Mesendoderm (in vitro differentiated cells): ENCODE measurements at regions not wholly inside any gene's neighbourhood (a gene's known extent, or its start where the extent isn't known, plus 50 kb on each side); places are given as distances from the start of the nearest gene placed in this dataset.

Source experiments
- DNase-seq: peaks from one replicate; pipeline ENCODE4 v3.0.0; 2013
- H2AK5ac ChIP-seq: 2 replicates; pipeline ENCODE4 v1.6.1; 2013; ENCODE audit warnings: low read length, inconsistent platforms
- H2BK120ac ChIP-seq: 2 replicates; pipeline ENCODE4 v1.6.1; 2013; ENCODE audit warnings: low read depth, mild to moderate bottlenecking, low read length, moderate library complexity, mixed read lengths
- H2BK15ac ChIP-seq: replicated peaks from 2 replicates; pipeline ENCODE4 v1.6.1; 2013; ENCODE audit warnings: low read depth, mild to moderate bottlenecking, moderate library complexity
- H2BK5ac ChIP-seq: 2 replicates; pipeline ENCODE4 v1.6.1; 2013; ENCODE audit warnings: low read length, inconsistent platforms
- H3K18ac ChIP-seq: 2 replicates; pipeline ENCODE4 v1.6.1; 2013; ENCODE audit warnings: mild to moderate bottlenecking, low read length, mixed read lengths
- H3K23ac ChIP-seq: one replicate; pipeline ENCODE4 v1.6.1; 2013; ENCODE audit warnings: low read length
- H3K27ac ChIP-seq: 2 replicates; pipeline ENCODE4 v1.5.1; 2013; ENCODE audit warnings: low read depth, mild to moderate bottlenecking, inconsistent platforms, low read length, moderate library complexity
- H3K27me3 ChIP-seq: 2 replicates; pipeline ENCODE4 v1.6.1; 2013; ENCODE audit warnings: low read length, control low read depth, mild to moderate bottlenecking, inconsistent platforms; ENCODE audit not compliant: insufficient read depth, poor library complexity
- H3K36me3 ChIP-seq: 2 replicates; pipeline ENCODE4 v1.6.1; 2013; ENCODE audit warnings: low read length, inconsistent platforms; ENCODE audit not compliant: control insufficient read depth, insufficient read depth
- H3K4ac ChIP-seq: one replicate; pipeline ENCODE4 v1.6.1; 2013; ENCODE audit warnings: low read depth, mild to moderate bottlenecking, low read length, moderate library complexity
- H3K4me1 ChIP-seq: 2 replicates; pipeline ENCODE4 v1.6.1; 2013; ENCODE audit warnings: low read depth, low read length, inconsistent platforms; ENCODE audit not compliant: control insufficient read depth
- H3K4me2 ChIP-seq: 2 replicates; pipeline ENCODE4 v1.6.1; 2013; ENCODE audit warnings: low read length
- H3K4me3 ChIP-seq: 2 replicates; pipeline ENCODE4 v1.5.1; 2013; ENCODE audit warnings: mild to moderate bottlenecking, low read length
- H3K56ac ChIP-seq: one replicate; pipeline ENCODE4 v1.6.1; 2013; ENCODE audit warnings: low read length
- H3K79me1 ChIP-seq: 2 replicates; pipeline ENCODE4 v1.6.1; 2013; ENCODE audit warnings: low read length, inconsistent platforms
- H3K79me2 ChIP-seq: 2 replicates; pipeline ENCODE4 v1.6.1; 2013; ENCODE audit warnings: mild to moderate bottlenecking, low read length; ENCODE audit not compliant: control insufficient read depth, insufficient read depth
- H3K9ac ChIP-seq: 2 replicates; pipeline ENCODE4 v1.6.1; 2013; ENCODE audit warnings: low read length, inconsistent platforms
- H4K5ac ChIP-seq: one replicate; pipeline ENCODE4 v1.6.1; 2013; ENCODE audit warnings: low read length
- H4K8ac ChIP-seq: one replicate; pipeline ENCODE4 v1.6.1; 2013; ENCODE audit warnings: low read depth, mild to moderate bottlenecking, control low read depth, low read length, moderate library complexity
- WGBS: extraction: QIAGEN DNeasy Blood & Tissue Kit; methylation state at CpG from one replicate; pipeline ENCODE4 v1.1.7; 2013; ENCODE audit warnings: low lambda C conversion rate, missing lambda C conversion rate; ENCODE audit not compliant: insufficient coverage; ENCODE audit errors: extremely low coverage; 5-methylcytosine and 5-hydroxymethylcytosine counted together

- no CpG with 5 or more reads among the region's 12 CpGs for WGBS
- H3K4me1 ChIP-seq = no peaks in the 10 kb centered on the region
Measured at GRCh38 chr16:22734368-22734767, 79.6 kb upstream of the HS3ST2 start.

GRCh38 chr16:22736791-22737190 is 77.2 kb upstream of the HS3ST2 start:
- Histone ChIP-seq H3K79me2 (no peaks in the 10 kb centered on the region), H2BK5ac (no peak overlapping the region), H4K5ac (no peak overlapping the region), H3K4me3 (no peak overlapping the region), H3K4me1 (no peaks in the 10 kb centered on the region), H3K27me3 (no peaks in the 10 kb centered on the region), H3K23ac (no peak overlapping the region), H3K9ac (no peak overlapping the region), H3K36me3 (no peaks in the 10 kb centered on the region), H3K18ac (no peak overlapping the region), H2BK15ac (no peak overlapping the region), H3K4ac (no peak overlapping the region), H2BK120ac (no peak overlapping the region), H3K4me2 (no peak overlapping the region), H3K79me1 (no peaks in the 10 kb centered on the region), H3K27ac (no peak overlapping the region), H4K8ac (no peak overlapping the region), H2AK5ac (no peak overlapping the region), H3K56ac (no peak overlapping the region)
- no peak for DNase-seq
- WGBS = no CpG with 5 or more reads among the region's 1 CpG

More at GRCh38 chr16:22734368-22734767, 79.6 kb upstream of the HS3ST2 start:
- no peak overlapping the region for H3K18ac ChIP-seq
- no peak overlapping the region for H2BK5ac ChIP-seq
- no peak overlapping the region for H3K27ac ChIP-seq
- H3K23ac ChIP-seq = no peak overlapping the region
- no peaks in the 10 kb centered on the region for H3K79me2 ChIP-seq
- H2BK120ac ChIP-seq = no peak overlapping the region
- H3K4me3 ChIP-seq = no peak overlapping the region
- H4K8ac ChIP-seq = no peak overlapping the region
- H2BK15ac ChIP-seq = no peak overlapping the region
- H3K79me1 ChIP-seq = no peaks in the 10 kb centered on the region
- no peak overlapping the region for H3K4me2 ChIP-seq
- no peak overlapping the region for H2AK5ac ChIP-seq
- H3K56ac ChIP-seq = no peak overlapping the region
- H3K27me3 ChIP-seq = no peaks in the 10 kb centered on the region
- DNase-seq = no peak
- no peak overlapping the region for H4K5ac ChIP-seq
- H3K4ac ChIP-seq = no peak overlapping the region
- H3K9ac ChIP-seq = no peak overlapping the region
- no peaks in the 10 kb centered on the region for H3K36me3 ChIP-seq

DNA sequence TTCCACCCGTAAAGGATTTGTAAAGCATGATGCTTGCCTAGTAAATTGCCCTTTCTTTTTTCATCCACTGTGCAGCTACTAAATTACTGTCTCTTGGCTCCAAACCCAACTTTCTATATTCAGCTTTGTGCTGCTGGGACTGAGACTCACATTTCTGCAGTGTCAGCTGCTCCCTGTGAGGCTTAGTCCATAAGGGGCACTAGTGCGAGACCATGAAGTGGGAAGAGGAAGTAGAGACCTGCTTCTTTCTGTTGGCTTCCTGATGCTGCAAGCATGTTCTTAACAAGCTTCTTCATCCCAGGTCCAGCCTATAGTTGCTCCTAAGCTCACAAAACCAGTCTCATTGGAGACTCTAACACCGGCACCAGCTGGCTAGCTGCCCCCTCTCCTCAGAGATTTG is 74.9 kb upstream of the HS3ST2 start:
- no peak for DNase-seq
- Histone ChIP-seq H4K5ac (no peak overlapping the region), H3K4ac (no peak overlapping the region), H2AK5ac (no peak overlapping the region), H2BK15ac (no peak overlapping the region), H3K4me2 (no peak overlapping the region), H3K4me1 (no peaks in the 10 kb centered on the region), H3K36me3 (no peaks in the 10 kb centered on the region), H3K23ac (no peak overlapping the region), H3K27ac (no peak overlapping the region), H4K8ac (no peak overlapping the region), H3K56ac (no peak overlapping the region), H3K79me1 (no peaks in the 10 kb centered on the region), H3K79me2 (no peaks in the 10 kb centered on the region), H2BK120ac (no peak overlapping the region), H3K27me3 (no peaks in the 10 kb centered on the region), H3K18ac (no peak overlapping the region), H2BK5ac (no peak overlapping the region), H3K9ac (no peak overlapping the region), H3K4me3 (no peak overlapping the region)
- no CpG with 5 or more reads among the region's 3 CpGs for WGBS

- H2BK5ac ChIP-seq = no peak overlapping the region
- no peak overlapping the region for H3K9ac ChIP-seq
Measured at GRCh38 chr16:22743401-22743800, 70.6 kb upstream of the HS3ST2 start.

DNA sequence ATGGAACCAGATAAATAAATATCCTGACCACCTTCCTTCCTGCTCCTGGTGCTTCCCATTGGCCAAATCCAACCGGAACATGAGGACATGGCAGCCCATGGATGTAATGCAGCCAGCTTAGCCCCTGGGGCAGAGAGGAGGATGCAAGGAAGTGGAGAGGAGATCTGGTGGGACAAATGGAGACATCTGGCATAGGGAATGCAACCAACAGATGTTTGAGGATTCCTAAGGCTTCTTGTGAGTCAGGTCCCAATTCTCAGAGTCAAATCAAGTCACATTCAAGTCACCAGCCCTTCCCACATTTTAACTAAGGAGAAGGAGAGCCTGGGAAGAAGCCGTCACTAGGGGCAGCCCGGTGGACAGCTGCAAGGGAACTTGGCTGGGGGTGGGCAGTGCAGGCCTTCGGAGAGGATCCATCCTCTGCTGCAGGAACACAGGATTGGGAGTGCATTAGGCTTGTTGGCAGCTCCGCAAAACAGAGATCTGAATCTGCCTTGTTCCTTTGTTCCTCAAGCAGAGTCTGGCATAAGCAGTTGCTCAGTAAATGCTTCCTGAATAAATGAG is 62.8 kb upstream of the HS3ST2 start:
- WGBS = no CpG with 5 or more reads among the region's 5 CpGs

More at GRCh38 chr16:22743401-22743800, 70.6 kb upstream of the HS3ST2 start:
- Histone ChIP-seq H3K23ac (no peak overlapping the region), H3K4me2 (no peak overlapping the region), H3K4ac (no peak overlapping the region), H3K36me3 (no peaks in the 10 kb centered on the region), H3K18ac (no peak overlapping the region), H3K56ac (no peak overlapping the region), H3K79me1 (no peaks in the 10 kb centered on the region), H3K79me2 (no peaks in the 10 kb centered on the region), H4K8ac (no peak overlapping the region), H3K27ac (no peak overlapping the region), H3K4me1 (no peaks in the 10 kb centered on the region), H2AK5ac (no peak overlapping the region), H4K5ac (no peak overlapping the region), H3K27me3 (no peaks in the 10 kb centered on the region), H2BK15ac (no peak overlapping the region), H3K4me3 (no peak overlapping the region), H2BK120ac (no peak overlapping the region)
- DNase-seq = no peak
- WGBS = no CpG with 5 or more reads among the region's 4 CpGs

GRCh38 chr16:22751685-22752084 is 62.3 kb upstream of the HS3ST2 start:
- Histone ChIP-seq H3K4me1 (no peaks in the 10 kb centered on the region), H4K8ac (no peak overlapping the region), H3K27ac (no peak overlapping the region), H3K27me3 (no peaks in the 10 kb centered on the region), H3K36me3 (no peaks in the 10 kb centered on the region), H4K5ac (no peak overlapping the region), H2AK5ac (no peak overlapping the region), H3K18ac (no peak overlapping the region), H3K79me1 (no peaks in the 10 kb centered on the region), H2BK5ac (no peak overlapping the region), H2BK15ac (no peak overlapping the region), H2BK120ac (no peak overlapping the region), H3K4me3 (no peak overlapping the region), H3K23ac (no peak overlapping the region), H3K79me2 (no peaks in the 10 kb centered on the region), H3K4me2 (no peak overlapping the region), H3K56ac (no peak overlapping the region), H3K9ac (no peak overlapping the region), H3K4ac (no peak overlapping the region)
- no peak for DNase-seq
- no CpG with 5 or more reads among the region's 2 CpGs for WGBS

More for the DNA sequence above, 62.8 kb upstream of the HS3ST2 start:
- Histone ChIP-seq H2BK15ac (no peak overlapping the region), H3K23ac (no peak overlapping the region), H3K79me2 (no peaks in the 10 kb centered on the region), H3K4me2 (no peak overlapping the region), H2BK5ac (no peak overlapping the region), H3K79me1 (no peaks in the 10 kb centered on the region), H3K9ac (no peak overlapping the region), H2AK5ac (no peak overlapping the region), H3K4me1 (no peaks in the 10 kb centered on the region), H3K4ac (no peak overlapping the region), H2BK120ac (no peak overlapping the region), H4K5ac (no peak overlapping the region), H3K4me3 (no peak overlapping the region), H3K36me3 (no peaks in the 10 kb centered on the region), H3K27ac (no peak overlapping the region), H3K27me3 (no peaks in the 10 kb centered on the region), H3K18ac (no peak overlapping the region), H3K56ac (no peak overlapping the region), H4K8ac (no peak overlapping the region)
- DNase-seq = no peak
